C4-2B (cell line): ENCODE measurements at regions not wholly inside any gene's neighbourhood (a gene's known extent, or its start where the extent isn't known, plus 50 kb on each side); places are given as distances from the start of the nearest gene placed in this dataset.

Experiments
- CTCF ChIP-seq: fragments of 450-650 bp; conservative IDR thresholded peaks from 2 replicates; pipeline ENCODE4 v1.5.1; 2017; ENCODE audit warnings: mild to moderate bottlenecking
- ZFX ChIP-seq: fragments of 450-650 bp; IDR thresholded peaks from 2 replicates; pipeline ENCODE4 v1.6.1; 2017

GRCh38 chr6:50962213-50962759 is 143.6 kb downstream of the TFAP2B start:
- TF ChIP-seq CTCF (no peak), ZFX (no peak)
